GM23338 (cell line): ENCODE measurements at regions not wholly inside any gene's neighbourhood (a gene's known extent, or its start where the extent isn't known, plus 50 kb on each side); places are given as distances from the start of the nearest gene placed in this dataset.

Source experiments
- CREB1 ChIP-seq: fragments of 250-450 bp; sonication (Bioruptor Pico); IDR thresholded peaks from 2 replicates; pipeline ENCODE4 v1.5.0; 2020; ENCODE audit warnings: low read depth, mild to moderate bottlenecking, moderate library complexity
- CTCF ChIP-seq, 2 experiments: fragments of 200-600 bp in 1 of 2; sonication (generic) in 1 of 2; conservative IDR thresholded peaks; 2 replicates each; pipeline versions ENCODE4 v1.5.1 to v1.6.1; 2016 to 2017; ENCODE audit warnings: antibody characterized with exemption in 2 of 2, low read depth in 2 of 2, mild to moderate bottlenecking in 2 of 2, moderate library complexity in 1 of 2
- ETS1 ChIP-seq: IDR thresholded peaks from 2 replicates; pipeline ENCODE4 v1.6.1; 2016; ENCODE audit warnings: antibody characterized with exemption
- EZH2 ChIP-seq: fragments of 200-600 bp; sonication (generic); IDR thresholded peaks from one replicate; pipeline ENCODE4 v1.8.0; 2017; ENCODE audit warnings: antibody characterized with exemption, mild to moderate bottlenecking, low read depth; ENCODE audit not compliant: unreplicated experiment
- EZH2phosphoT487 ChIP-seq: fragments of 200-600 bp; sonication (generic); IDR thresholded peaks from one replicate; pipeline ENCODE4 v1.8.1; 2018; ENCODE audit warnings: antibody characterized with exemption; ENCODE audit not compliant: unreplicated experiment
- JUNB ChIP-seq: IDR thresholded peaks from one replicate; pipeline ENCODE4 v1.6.1; 2016; ENCODE audit warnings: antibody characterized with exemption; ENCODE audit not compliant: unreplicated experiment
- POLR2AphosphoS5 ChIP-seq: IDR thresholded peaks from 2 replicates; pipeline ENCODE4 v1.6.1; 2016; ENCODE audit warnings: antibody characterized with exemption, low read depth
- REST ChIP-seq: IDR thresholded peaks from one replicate; pipeline ENCODE4 v1.6.1; 2018; ENCODE audit warnings: antibody characterized with exemption; ENCODE audit not compliant: unreplicated experiment
- STAT1 ChIP-seq: IDR thresholded peaks from one replicate; pipeline ENCODE4 v1.6.1; 2016; ENCODE audit warnings: antibody characterized with exemption; ENCODE audit not compliant: unreplicated experiment
- ZNF114 ChIP-seq: fragments of 250-450 bp; sonication (Bioruptor Pico); IDR thresholded peaks from 2 replicates; pipeline ENCODE4 v1.5.0; 2020; ENCODE audit warnings: mild to moderate bottlenecking, moderate library complexity
- ZNF331 ChIP-seq: fragments of 250-450 bp; sonication (Bioruptor Pico); IDR thresholded peaks from 2 replicates; pipeline ENCODE4 v1.5.0; 2020; ENCODE audit warnings: low read depth, mild to moderate bottlenecking, moderate library complexity

GRCh38 chr18:29307982-29308381 is 1131.1 kb upstream of the CDH2 start:
- TF ChIP-seq CTCF (conservative IDR thresholded peaks at IDR 0.05; ENCODE audit: low read depth in 2 of 2) (no peak), POLR2AphosphoS5 (no peak), REST (no peak), JUNB (no peak), EZH2 (no peak), CREB1 (no peak), EZH2phosphoT487 (no peak), ZNF114 (CRISPR knock-in tag) (no peak), ETS1 (no peak), ZNF331 (CRISPR knock-in tag) (no peak), STAT1 (no peak)
